ENCODE measurements at regions not wholly inside any gene's neighbourhood (a gene's known extent, or its start where the extent isn't known, plus 50 kb on each side); places are given as distances from the start of the nearest gene placed in this dataset.
"Not testable (repeated sequence)": the region's sequence is repeated elsewhere in the genome, so short reads cannot be mapped to it uniquely, and the experiment has no call there.

GRCh38 chr12:107513184-107513583 is 172.4 kb upstream of the PWP1 start:
- no peak for DNase-seq

- no peak for DNase-seq
Observed at GRCh38 chr12:107513636-107514400, 171.8 kb upstream of the PWP1 start.

GRCh38 chr12:107514887-107515445 is 170.6 kb upstream of the PWP1 start:
- DNase-seq = no peak

DNA sequence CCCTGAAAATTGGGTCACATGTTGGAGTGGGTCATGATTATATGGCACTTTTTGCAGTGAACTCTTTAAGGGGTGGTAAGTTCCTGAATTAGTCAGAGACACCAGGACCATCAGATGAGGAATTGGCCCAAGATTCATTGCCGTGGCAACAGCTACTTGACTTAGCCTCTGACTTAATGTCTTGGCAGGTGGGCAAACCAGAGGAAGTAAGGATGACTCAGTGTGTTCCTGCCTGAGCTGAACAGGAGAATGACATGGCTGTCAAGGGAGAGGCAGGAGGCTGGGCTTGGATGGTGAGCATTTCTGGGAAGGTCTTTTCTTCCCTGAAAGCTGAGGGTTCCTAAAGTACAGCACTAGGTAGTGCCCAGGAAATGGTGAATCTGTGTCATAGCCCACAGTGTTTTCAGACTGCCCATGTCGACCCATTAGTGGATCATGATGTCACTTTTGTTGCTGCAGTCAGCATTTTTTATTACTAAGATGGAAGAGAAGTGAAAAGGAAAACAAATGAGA is 170.1 kb upstream of the PWP1 start:
- DNase-seq = no peak

- DNase-seq = not testable (repeated sequence)
Observed at GRCh38 chr12:107517816-107518215, 167.8 kb upstream of the PWP1 start.

DNA sequence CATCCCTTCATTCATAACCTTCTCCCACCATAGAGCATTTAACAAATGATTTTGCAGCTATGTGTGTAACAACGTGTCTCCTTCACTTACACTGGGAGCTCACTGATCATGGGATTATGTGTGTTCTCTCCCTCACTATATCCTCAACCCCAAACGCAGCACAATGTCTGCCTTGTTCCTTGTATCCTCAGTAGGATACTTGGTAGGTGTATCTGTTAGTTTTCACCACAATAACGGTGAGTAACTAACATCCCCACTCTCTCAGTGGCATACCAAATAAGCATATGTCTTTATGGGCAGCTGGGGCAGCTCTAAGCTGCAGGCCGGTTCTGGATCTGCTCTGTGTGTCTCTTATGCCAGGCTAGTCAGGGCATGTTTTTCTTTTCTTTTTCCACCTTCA is 166.7 kb upstream of the PWP1 start:
- DNase-seq = no peak

DNA sequence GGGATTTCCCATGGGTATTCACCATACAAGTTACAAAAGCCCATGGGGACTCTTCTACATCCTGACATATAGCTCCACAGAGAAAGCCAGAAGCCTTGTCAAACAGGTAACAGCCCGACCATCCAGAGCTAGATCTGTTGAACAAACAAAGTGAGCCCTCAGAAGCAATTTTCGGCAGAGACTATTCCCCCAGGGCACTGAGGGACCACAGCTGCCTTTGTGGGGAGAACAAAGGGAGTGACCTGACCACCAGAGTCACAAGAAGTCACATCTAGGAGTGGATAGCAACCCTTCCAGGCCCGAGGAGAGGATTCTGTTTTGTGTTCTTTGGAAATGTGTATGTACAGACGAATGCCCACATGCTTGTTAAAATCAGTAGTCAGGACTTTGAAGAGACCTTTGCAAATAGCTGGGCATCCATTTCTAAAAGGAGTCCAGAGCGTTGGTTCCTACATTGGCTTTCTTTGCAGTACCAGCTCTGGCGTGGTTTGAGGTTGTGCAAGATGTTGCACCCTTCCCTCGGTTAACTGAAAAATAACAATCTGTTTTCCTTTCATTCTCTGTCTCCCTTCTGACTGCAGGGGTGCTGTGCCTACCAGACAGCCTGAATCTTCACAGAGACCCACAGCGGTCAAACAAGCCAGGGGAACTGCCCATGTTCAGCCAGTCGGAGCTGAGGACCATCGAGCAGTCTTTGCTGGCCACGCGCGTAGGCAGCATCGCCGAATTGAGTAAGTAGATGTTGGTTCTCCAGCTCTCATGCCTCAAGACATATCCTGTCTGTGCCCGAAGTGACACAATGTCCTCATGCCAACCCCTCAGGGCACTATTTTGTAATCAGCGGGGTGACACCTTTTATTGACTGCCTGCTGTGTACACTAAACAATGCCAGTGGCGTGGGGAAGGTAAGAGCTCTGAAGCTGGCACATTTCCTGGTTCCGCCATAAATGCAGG is 165.4 kb upstream of the PWP1 start:
- no peak for DNase-seq

- DNase-seq = no peak
Observed at GRCh38 chr12:107521826-107522355, 163.7 kb upstream of the PWP1 start.

GRCh38 chr12:107522692-107523477 is 162.7 kb upstream of the PWP1 start:
- no peak for DNase-seq

DNA sequence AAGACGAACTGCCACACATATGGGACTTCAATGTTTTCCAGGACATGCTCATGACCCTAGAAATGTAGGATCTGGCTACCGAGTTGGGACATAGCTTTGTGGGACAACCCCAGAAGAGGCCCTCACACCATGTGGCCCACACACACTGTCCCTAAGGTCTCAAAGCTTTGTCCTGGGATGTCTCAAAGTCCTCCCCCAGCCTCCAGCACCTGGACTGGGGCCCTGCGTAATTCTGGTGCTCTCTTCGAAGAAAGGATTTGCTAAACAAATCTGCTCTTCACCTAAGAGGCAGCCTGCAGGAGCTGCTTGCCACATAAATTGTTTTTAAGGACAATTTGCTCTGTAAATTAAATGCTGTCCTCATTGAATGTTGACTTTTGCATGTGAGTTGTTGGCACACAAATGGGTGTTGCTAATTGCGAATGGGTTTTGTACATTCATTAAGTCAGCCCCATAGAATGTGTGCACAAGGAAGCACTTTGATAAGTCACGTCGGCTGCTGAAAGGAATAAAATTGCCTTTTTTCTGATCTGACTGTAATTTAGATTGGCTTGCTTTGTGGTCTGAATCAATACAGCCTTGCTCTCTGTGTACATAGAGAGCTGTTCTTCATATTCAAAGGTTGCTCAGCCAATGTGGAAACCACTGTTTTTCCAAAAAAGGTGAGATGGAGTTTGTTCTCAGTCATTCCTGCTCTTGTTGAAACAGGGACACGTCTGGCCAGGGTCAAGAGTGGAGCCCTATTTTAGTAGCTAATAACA is 161.6 kb upstream of the PWP1 start:
- no peak for DNase-seq

DNA sequence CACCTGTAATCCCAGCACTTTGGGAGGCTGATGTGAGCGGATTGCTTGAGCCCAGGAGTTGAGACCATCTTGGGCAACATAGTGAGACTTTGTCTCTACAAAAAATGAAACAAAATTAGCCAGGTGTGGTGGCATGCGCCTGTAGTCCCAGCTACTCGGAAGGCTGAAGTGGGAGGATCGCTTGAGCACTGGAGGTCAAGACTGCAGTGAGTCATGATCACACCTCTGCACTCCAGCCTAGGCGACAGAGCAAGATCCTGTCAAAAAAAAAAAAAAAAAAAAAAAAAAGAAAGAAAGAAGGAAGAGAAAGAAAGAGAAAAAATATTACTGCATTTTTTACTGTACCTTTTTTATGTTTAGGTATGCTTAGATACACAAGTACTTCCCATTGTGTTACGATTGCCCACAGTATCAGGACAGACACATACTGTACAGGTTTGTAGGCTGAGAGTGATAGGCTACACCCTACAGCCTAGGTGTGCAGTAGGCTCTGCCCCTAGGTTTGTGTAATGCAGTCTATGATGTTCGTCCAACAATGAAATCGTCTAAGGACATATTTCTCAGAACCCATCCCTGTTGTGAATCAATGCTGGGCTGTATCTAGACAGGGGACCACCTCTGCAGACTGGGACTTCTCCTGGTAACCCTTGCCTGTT is 160.4 kb upstream of the PWP1 start:
- DNase-seq = no peak

DNA sequence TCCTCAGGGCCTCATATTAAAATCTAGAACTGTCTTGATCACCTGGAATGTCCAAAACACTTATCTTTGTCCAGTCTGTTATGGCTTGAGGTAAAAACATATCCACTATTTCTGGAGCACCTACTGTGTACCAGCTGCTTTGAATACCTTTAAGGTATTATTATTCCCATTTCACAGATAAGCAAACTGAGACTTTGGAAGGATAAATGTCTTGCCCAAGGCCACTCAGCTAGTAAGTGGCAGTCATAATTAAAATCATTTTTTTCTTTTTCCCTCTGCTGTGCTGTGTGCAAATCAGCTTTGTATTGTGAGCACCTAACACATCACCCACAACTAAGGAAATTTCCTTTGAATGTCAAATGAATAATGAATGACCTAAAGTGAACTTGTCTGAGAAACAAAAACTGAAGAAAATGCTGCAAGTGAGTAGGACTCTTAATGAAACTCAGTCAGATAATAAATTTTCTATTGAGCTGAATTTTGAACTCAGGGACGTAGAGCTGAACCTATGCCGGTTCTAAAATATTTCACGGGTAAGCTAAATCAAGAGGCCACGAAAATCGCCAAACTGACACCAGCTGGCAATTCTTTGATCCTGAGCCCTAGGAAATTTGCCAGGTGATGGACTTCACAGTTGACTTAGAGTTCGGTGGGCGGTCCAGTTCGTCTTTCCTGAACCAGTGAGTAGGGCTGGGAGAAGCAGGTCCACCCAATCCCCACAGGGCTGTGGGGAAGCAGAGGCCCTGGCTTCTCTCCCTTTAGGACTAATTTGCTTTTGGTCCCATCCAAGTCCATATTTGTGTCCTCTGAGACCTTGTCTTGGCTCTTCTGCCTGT is 159.7 kb upstream of the PWP1 start:
- DNase-seq = no peak

DNA sequence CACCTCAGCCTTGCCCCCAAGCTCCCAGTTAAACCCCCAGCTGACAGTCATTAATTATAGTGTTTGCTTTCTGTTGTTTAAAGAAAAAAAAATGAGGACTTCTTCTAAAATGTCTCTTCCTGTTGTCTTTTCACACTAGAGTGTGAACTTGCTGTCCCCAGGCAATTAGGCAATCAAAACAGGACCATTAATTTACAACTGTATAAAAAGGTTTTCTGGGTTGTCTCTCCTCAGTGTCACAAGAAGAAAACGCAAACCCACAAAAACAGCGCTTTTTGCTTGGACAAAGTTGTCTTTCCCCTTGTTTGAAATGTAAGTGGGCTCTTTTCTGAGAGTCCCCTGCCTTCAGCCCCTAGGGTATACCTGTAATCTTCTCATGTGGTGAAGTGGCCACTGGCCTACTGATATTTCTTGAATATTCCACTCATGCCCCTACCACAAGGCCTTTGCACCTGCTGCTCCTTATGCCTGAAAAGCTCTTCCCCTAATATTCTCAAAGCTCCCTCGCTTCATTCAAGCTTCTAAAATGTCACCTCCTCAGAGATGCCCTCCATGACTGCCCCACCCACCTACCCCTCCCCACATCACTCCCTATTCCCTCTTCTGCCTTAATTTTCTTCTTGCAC is 158.9 kb upstream of the PWP1 start:
- DNase-seq = no peak

DNA sequence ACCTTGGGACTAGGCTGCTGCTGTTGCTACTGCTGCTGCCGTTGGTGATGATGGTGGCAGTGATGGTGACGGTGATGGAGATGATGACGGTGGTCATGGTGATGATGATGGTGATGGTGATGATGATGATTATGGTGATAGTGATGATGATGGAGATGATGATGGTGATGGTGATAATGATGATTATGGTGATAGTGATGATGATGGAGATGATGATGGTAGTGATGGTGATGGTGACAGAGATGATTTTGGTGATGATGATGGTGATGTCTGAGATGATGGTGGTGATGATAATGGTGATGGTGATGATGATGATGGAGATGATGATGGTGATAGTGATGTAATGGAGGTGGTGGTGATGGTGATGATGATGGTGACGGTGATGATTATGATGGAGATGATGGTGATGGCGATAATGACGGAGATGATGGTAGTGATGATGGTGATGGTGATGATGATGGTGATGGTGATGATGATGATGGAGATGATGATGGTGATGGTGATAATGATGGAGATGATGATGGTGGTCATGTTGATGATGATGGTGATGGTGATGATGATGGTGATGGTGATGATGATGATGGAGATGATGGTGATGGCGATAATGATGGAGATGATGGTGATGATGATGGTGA is 156.8 kb upstream of the PWP1 start:
- DNase-seq = no peak

GRCh38 chr12:107529991-107530390 is 155.6 kb upstream of the PWP1 start:
- DNase-seq = no peak

DNA sequence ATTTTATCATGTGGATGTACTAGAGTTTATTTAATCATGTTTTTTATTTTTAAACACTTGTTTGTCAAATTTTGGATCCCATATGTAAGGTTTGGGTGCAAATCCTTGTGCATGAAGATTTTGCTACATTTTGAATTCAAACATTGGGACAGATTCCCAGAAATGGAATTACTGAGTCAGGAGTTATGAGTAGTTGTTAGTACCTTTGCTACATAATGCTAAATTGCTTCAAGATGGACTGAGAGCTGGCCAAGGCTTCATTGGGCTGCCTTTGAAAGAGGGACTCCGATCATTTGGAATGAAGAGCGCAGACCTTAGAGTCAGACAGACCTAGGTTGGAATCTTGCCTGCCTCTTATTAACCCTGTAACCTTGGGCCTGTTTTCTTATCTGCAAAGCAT is 154.9 kb upstream of the PWP1 start:
- no peak for DNase-seq

- DNase-seq = no peak
Observed at GRCh38 chr12:107533218-107533617, 152.4 kb upstream of the PWP1 start.

DNA sequence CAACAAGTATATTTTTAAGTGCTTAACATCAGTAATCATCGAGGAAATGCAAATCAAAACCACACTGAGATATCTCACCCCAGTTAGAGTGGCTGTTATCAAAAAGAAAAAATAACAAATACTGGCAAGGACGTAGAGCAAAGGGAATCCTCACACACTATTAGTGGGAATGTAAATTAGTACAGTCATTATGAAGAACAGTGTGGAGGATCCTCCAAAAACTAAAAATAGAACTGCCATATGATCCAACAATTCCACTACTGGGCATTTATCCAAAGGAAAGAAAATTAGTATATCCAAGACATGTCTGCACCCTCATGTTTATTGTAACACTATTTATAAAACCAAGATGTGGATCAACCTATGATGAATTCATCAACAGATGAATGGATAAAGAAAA is 149.0 kb upstream of the PWP1 start:
- DNase-seq = no peak

DNA sequence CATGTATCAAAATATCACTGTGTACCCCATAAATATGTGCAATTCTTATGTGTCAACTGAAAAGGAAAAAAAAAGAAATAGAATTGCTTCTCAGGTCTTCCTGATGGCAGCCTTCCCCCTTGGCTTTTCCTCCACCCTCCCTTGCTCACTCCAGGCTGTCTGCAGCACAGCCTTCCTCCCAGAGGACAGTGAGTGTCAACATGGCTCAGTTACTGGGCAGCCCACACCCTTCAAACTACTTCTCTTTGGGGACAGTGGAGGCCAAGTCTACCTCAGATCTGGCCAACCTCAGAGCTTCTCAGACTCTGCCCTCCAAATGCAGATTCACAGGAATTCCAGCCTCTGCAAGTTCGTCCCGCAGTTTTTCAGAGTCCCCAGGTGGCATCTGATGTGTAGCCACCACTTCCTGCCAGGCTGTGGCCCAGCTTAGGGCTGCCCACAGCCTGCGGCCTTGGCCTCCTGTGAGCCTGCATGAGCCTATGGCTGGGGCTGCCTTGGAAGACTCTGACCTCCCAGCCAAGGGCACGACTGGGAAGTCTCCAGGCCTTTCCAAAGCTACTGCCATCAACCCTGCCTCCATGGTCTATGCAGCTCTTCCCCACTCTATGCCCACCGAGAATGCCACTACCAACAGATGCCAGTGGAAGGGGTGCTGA is 148.0 kb upstream of the PWP1 start:
- DNase-seq = no peak
